AG04450 (cell line): ENCODE measurements at regions not wholly inside any gene's neighbourhood (a gene's known extent, or its start where the extent isn't known, plus 50 kb on each side); places are given as distances from the start of the nearest gene placed in this dataset.

Source experiments
- CTCF ChIA-PET: fragments of 300-600, 350-600 bp; formaldehyde crosslinking; extraction: SDS; loops from one replicate; lab custom pipeline; 2022; ENCODE audit warnings: antibody characterized with exemption, inconsistent platforms; lab: Charles Lee
- POLR2A ChIA-PET: fragments of 350-600 bp; formaldehyde crosslinking; extraction: SDS; loops from one replicate; lab custom pipeline; 2021; ENCODE audit warnings: antibody characterized with exemption, inconsistent platforms; lab: Yijun Ruan, JAX
- DNase-seq: peaks from one replicate; pipeline ENCODE4 v3.0.0-alpha.2; 2011; ENCODE audit warnings: low read depth, low spot score
- H3K27ac ChIP-seq: one replicate; pipeline ENCODE4 v1.5.1; 2012; ENCODE audit warnings: low read depth, low read length, control low read depth
- H3K27me3 ChIP-seq: one replicate; pipeline ENCODE4 v1.6.0; 2012; ENCODE audit warnings: low read length; ENCODE audit not compliant: control insufficient read depth, insufficient read depth
- H3K4me3 ChIP-seq: 2 replicates; pipeline ENCODE4 v1.5.1; 2011; ENCODE audit warnings: mild to moderate bottlenecking, low read depth, low read length, control low read depth
- H3K9me3 ChIP-seq: 2 replicates; pipeline ENCODE4 v1.5.1; 2012; ENCODE audit warnings: low read length; ENCODE audit not compliant: control insufficient read depth, insufficient read depth
- CTCF ChIP-seq: IDR thresholded peaks from 2 replicates; pipeline ENCODE4 v1.5.1; 2011; ENCODE audit warnings: low read depth, low read length, control low read depth, inconsistent platforms

- POLR2A ChIA-PET = no interaction called here
- DNase-seq = no peak
Observed at GRCh38 chr6:130672153-130672552, 155.1 kb upstream of the SMLR1 start.

GRCh38 chr6:130674604-130675003 lies 152.6 kb upstream of the SMLR1 start:
- TF ChIP-seq CTCF = no peak
- CTCF ChIA-PET = interaction anchor here (0.9 to 1.5 kb wide), 2 partner anchors 24 to 168 kb away, joined by 4 to 5 read pairs; no protein-coding TSS in a partner anchor

More at GRCh38 chr6:130672153-130672552, 155.1 kb upstream of the SMLR1 start:
- Histone ChIP-seq H3K27ac (no peak overlapping the region), H3K4me3 (no peak overlapping the region), H3K9me3 (no peaks in the 10 kb centered on the region), H3K27me3 (no peaks in the 10 kb centered on the region)
- CTCF ChIA-PET = no interaction called here
- TF ChIP-seq CTCF = no peak

GRCh38 chr6:130675072-130675471 lies 152.1 kb upstream of the SMLR1 start:
- peak; percentile 20 for DNase-seq
- Histone ChIP-seq H3K4me3 (no peak overlapping the region), H3K27me3 (no peaks in the 10 kb centered on the region), H3K27ac (no peak overlapping the region), H3K9me3 (0 out of 2 replicates have a peak, but pooled peaks cover 4% of the 10 kb centered on the region)
- ChIA-PET POLR2A (no interaction called here), CTCF (interaction anchor here (0.9 to 1.5 kb wide), 2 partner anchors 23 to 168 kb away, joined by 4 to 5 read pairs; no protein-coding TSS in a partner anchor)
- TF ChIP-seq CTCF = no peak

More at GRCh38 chr6:130674604-130675003, 152.6 kb upstream of the SMLR1 start:
- Histone ChIP-seq H3K27me3 (no peaks in the 10 kb centered on the region), H3K27ac (no peak overlapping the region), H3K9me3 (0 out of 2 replicates have a peak, but pooled peaks cover 4% of the 10 kb centered on the region), H3K4me3 (no peak overlapping the region)
- no peak for DNase-seq
- POLR2A ChIA-PET = no interaction called here

GRCh38 chr6:130676077-130676772 lies 151.0 kb upstream of the SMLR1 start:
- H3K9me3 ChIP-seq = 0 out of 2 replicates have a peak, but pooled peaks cover 4% of the 10 kb centered on the region
- POLR2A ChIA-PET = no interaction called here
- no peaks in the 10 kb centered on the region for H3K27me3 ChIP-seq
- H3K4me3 ChIP-seq = no peak overlapping the region
- no peak for TF ChIP-seq CTCF
- CTCF ChIA-PET = interaction anchor here (0.6 to 1.5 kb wide), 2 partner anchors 22 to 240 kb away, joined by 3 to 5 read pairs; no protein-coding TSS in a partner anchor
- no peak for DNase-seq
- H3K27ac ChIP-seq = no peak overlapping the region

- ChIA-PET POLR2A (no interaction called here), CTCF (no interaction called here)
- H3K4me3 ChIP-seq = no peak overlapping the region
- H3K27me3 ChIP-seq = no peaks in the 10 kb centered on the region
- H3K9me3 ChIP-seq = 0 out of 2 replicates have a peak, but pooled peaks cover 4% of the 10 kb centered on the region
- no peak overlapping the region for H3K27ac ChIP-seq
- TF ChIP-seq CTCF = no peak
- DNase-seq = no peak
Observed at GRCh38 chr6:130676773-130677144, 150.4 kb upstream of the SMLR1 start.
